B cell (primary cell): ENCODE measurements at regions not wholly inside any gene's neighbourhood (a gene's known extent, or its start where the extent isn't known, plus 50 kb on each side); places are given as distances from the start of the nearest gene placed in this dataset.
"Not testable (repeated sequence)": the region's sequence is repeated elsewhere in the genome, so short reads cannot be mapped to it uniquely, and the experiment has no call there.

Experiments
- ATAC-seq: fragments of 200-7000 bp; cut with Tn5 transposase; one replicate; pipeline ENCODE4 v1.10.0; 2021; ENCODE audit warnings: low read depth, mild to moderate bottlenecking, moderate number of reproducible peaks, moderate library complexity
- CTCF ChIA-PET: fragments of 350-600 bp; sonication (Branson Sonifier 250); formaldehyde crosslinking; loops from one replicate; lab custom pipeline; 2021; ENCODE audit warnings: antibody characterized with exemption, inconsistent platforms; lab: Charles Lee
- POLR2A ChIA-PET: fragments of 350-600 bp; sonication (Branson Sonifier 250); formaldehyde crosslinking; loops from one replicate; lab custom pipeline; 2021; ENCODE audit warnings: antibody characterized with exemption; lab: Charles Lee
- DNase-seq: peaks from one replicate; pipeline ENCODE4 v3.0.0; 2013
- H2AFZ ChIP-seq: 2 replicates; pipeline ENCODE4 v1.6.1; 2012; ENCODE audit warnings: mild to moderate bottlenecking, low read depth, low read length; ENCODE audit not compliant: insufficient read depth, poor library complexity, severe bottlenecking
- H3K27ac ChIP-seq, 2 donors: 1 replicate in 1 of 2; 2 replicates in 1 of 2; pipeline ENCODE4 v1.5.1; 2012 to 2013; ENCODE audit warnings: low read length in 2 of 2, mild to moderate bottlenecking in 2 of 2, moderate library complexity in 1 of 2
- H3K27me3 ChIP-seq, 4 experiments: fragments of 200-600 bp in 1 of 4; sonication (generic) in 1 of 4; replicated peaks in 1 of 4; 1 replicate in 2 of 4; 2 replicates in 2 of 4; pipeline versions ENCODE4 v1.6.1 to v1.7.0; 2013 to 2016; ENCODE audit warnings: low read length in 3 of 4, mild to moderate bottlenecking in 2 of 4, mixed read lengths in 1 of 4, moderate library complexity in 1 of 4; ENCODE audit not compliant: insufficient read depth in 4 of 4, control insufficient read depth in 3 of 4; ENCODE audit errors: control extremely low read depth in 1 of 4
- H3K36me3 ChIP-seq, 2 experiments: replicated peaks in 1 of 2; 1 replicate in 1 of 2; 2 replicates in 1 of 2; pipeline versions ENCODE4 v1.6.1 to v1.7.1; 2013; ENCODE audit warnings: low read length in 1 of 2; ENCODE audit not compliant: insufficient read depth in 2 of 2, control insufficient read depth in 1 of 2; ENCODE audit errors: control extremely low read depth in 1 of 2, extremely low read depth in 1 of 2
- H3K4me1 ChIP-seq, 2 donors: fragments of 200-600 bp in 1 of 2; sonication (generic) in 1 of 2; 1 replicate in 1 of 2; 2 replicates in 1 of 2; pipeline versions ENCODE4 v1.5.1 to v1.6.1; 2013 to 2017; ENCODE audit warnings: low read length in 2 of 2; ENCODE audit not compliant: control insufficient read depth in 2 of 2, insufficient read depth in 2 of 2
- H3K4me2 ChIP-seq: replicated peaks from 2 replicates; pipeline ENCODE3; 2012; ENCODE audit warnings: mild to moderate bottlenecking, low read depth, low read length; ENCODE audit not compliant: poor library complexity, severe bottlenecking
- H3K4me3 ChIP-seq, 5 experiments: fragments of 200-600 bp in 1 of 5; sonication (generic) in 1 of 5; 1 replicate in 3 of 5; 2 replicates in 2 of 5; pipeline versions ENCODE4 v1.5.1 to v1.7.0; 2011 to 2016; ENCODE audit warnings: low read length in 4 of 5, mild to moderate bottlenecking in 4 of 5, low read depth in 2 of 5, control low read depth in 1 of 5, moderate library complexity in 1 of 5; ENCODE audit not compliant: insufficient read depth in 1 of 5; ENCODE audit errors: control extremely low read depth in 1 of 5, extremely low read depth in 1 of 5
- H3K79me2 ChIP-seq: fragments of 200-600 bp; sonication (generic); one replicate; pipeline ENCODE4 v1.6.0; 2016; ENCODE audit warnings: low read length; ENCODE audit not compliant: control insufficient read depth, insufficient read depth
- H3K9ac ChIP-seq: fragments of 200-600 bp; sonication (generic); 2 replicates; pipeline ENCODE4 v1.6.1; 2017; ENCODE audit warnings: mild to moderate bottlenecking, low read length, moderate library complexity
- H3K9me3 ChIP-seq, 3 donors: one replicate each; pipeline versions ENCODE4 v1.6.1 to v1.7.1; 2013; ENCODE audit warnings: low read length in 2 of 3; ENCODE audit not compliant: control insufficient read depth in 2 of 3, insufficient read depth in 1 of 3; ENCODE audit errors: control extremely low read depth in 1 of 3
- H4K20me1 ChIP-seq: 2 replicates; pipeline ENCODE4 v1.6.0; 2012; ENCODE audit warnings: mild to moderate bottlenecking, low read length; ENCODE audit not compliant: insufficient read depth, control insufficient read depth, poor library complexity, severe bottlenecking
- H3K27ac Mint-ChIP-seq: one replicate; pipeline ENCODE4 v1.8.0; 2021; ENCODE audit warnings: mixed read lengths
- H3K27me3 Mint-ChIP-seq: one replicate; pipeline ENCODE4 v1.8.0; 2021; ENCODE audit warnings: mixed read lengths
- H3K4me1 Mint-ChIP-seq: one replicate; pipeline ENCODE4 v1.8.0; 2021; ENCODE audit warnings: mixed read lengths
- H3K4me3 Mint-ChIP-seq: one replicate; pipeline ENCODE4 v1.8.0; 2021; ENCODE audit warnings: mixed read lengths
- H3K9me3 Mint-ChIP-seq: one replicate; pipeline ENCODE4 v1.8.0; 2022; ENCODE audit warnings: mixed read lengths; ENCODE audit not compliant: insufficient read depth
- WGBS: methylation state at CpG from one replicate; pipeline ENCODE4 v1.1.5; 2013; ENCODE audit warnings: missing lambda C conversion rate; ENCODE audit not compliant: insufficient coverage; 5-methylcytosine and 5-hydroxymethylcytosine counted together
- intact Hi-C: fragments of 100-400 bp; cut with micrococcal nuclease; formaldehyde crosslinking; loops from one replicate; pipeline ENCODE4 v1.10.0; 2022

- H3K27ac Mint-ChIP-seq, H3K9ac ChIP-seq, H3K4me1 ChIP-seq, intact Hi-C loops, H3K27ac ChIP-seq, H2AFZ ChIP-seq, H4K20me1 ChIP-seq, DNase-seq, H3K4me1 Mint-ChIP-seq, H3K27me3 Mint-ChIP-seq, H3K27me3 ChIP-seq, H3K4me3 Mint-ChIP-seq, H3K4me2 ChIP-seq, H3K9me3 ChIP-seq, ATAC-seq, H3K79me2 ChIP-seq, H3K36me3 ChIP-seq, H3K4me3 ChIP-seq, CTCF ChIA-PET, POLR2A ChIA-PET: not testable (repeated sequence)
- peaks cover 10% of the 10 kb centered on the region for H3K9me3 Mint-ChIP-seq
- WGBS = no CpG with 5 or more reads among the region's 1 CpG
Measured at GRCh38 chr10:38248113-38248512, 154.0 kb downstream of the ZNF37A start.

- POLR2A ChIA-PET, CTCF ChIA-PET, H3K4me3 Mint-ChIP-seq, H3K4me1 ChIP-seq, H3K79me2 ChIP-seq, H4K20me1 ChIP-seq, DNase-seq, intact Hi-C loops, H3K27ac ChIP-seq, H3K36me3 ChIP-seq, H3K9me3 Mint-ChIP-seq, H3K27ac Mint-ChIP-seq, ATAC-seq, H3K4me1 Mint-ChIP-seq, H3K27me3 Mint-ChIP-seq, H3K4me3 ChIP-seq, H3K9me3 ChIP-seq, H2AFZ ChIP-seq, H3K4me2 ChIP-seq, H3K27me3 ChIP-seq, H3K9ac ChIP-seq: not testable (repeated sequence)
- WGBS = 29% methylated on average over 1 of the region's 6 CpGs
Measured at GRCh38 chr10:38252551-38252950, 158.4 kb downstream of the ZNF37A start.

- H3K4me3 ChIP-seq, H3K27ac Mint-ChIP-seq, H3K36me3 ChIP-seq, H3K79me2 ChIP-seq, ATAC-seq, H3K9ac ChIP-seq, H3K9me3 ChIP-seq, H3K4me1 ChIP-seq, H4K20me1 ChIP-seq, H3K27ac ChIP-seq, intact Hi-C loops, H2AFZ ChIP-seq, CTCF ChIA-PET, H3K27me3 ChIP-seq, H3K4me1 Mint-ChIP-seq, H3K27me3 Mint-ChIP-seq, H3K9me3 Mint-ChIP-seq, H3K4me3 Mint-ChIP-seq, DNase-seq, POLR2A ChIA-PET, H3K4me2 ChIP-seq: not testable (repeated sequence)
- WGBS = 71% methylated on average over 5 of the region's 6 CpGs
Measured at GRCh38 chr10:38267555-38267954, 173.4 kb downstream of the ZNF37A start.

GRCh38 chr10:38271031-38271430 is 176.9 kb downstream of the ZNF37A start:
- CTCF ChIA-PET, POLR2A ChIA-PET: not testable (repeated sequence)
- WGBS = no CpG with 5 or more reads among the region's 3 CpGs

More at GRCh38 chr10:38271031-38271430, 176.9 kb downstream of the ZNF37A start:
- H3K9ac ChIP-seq, H3K9me3 ChIP-seq, H3K27me3 ChIP-seq, H3K4me2 ChIP-seq, intact Hi-C loops, H3K4me1 ChIP-seq, H3K9me3 Mint-ChIP-seq, H3K36me3 ChIP-seq, H3K27ac ChIP-seq, H3K4me3 Mint-ChIP-seq, DNase-seq, H4K20me1 ChIP-seq, ATAC-seq, H3K4me1 Mint-ChIP-seq, H3K27ac Mint-ChIP-seq, H3K27me3 Mint-ChIP-seq, H3K4me3 ChIP-seq, H3K79me2 ChIP-seq, H2AFZ ChIP-seq: not testable (repeated sequence)
